ENCODE measurements at regions not wholly inside any gene's neighbourhood (a gene's known extent, or its start where the extent isn't known, plus 50 kb on each side); places are given as distances from the start of the nearest gene placed in this dataset.

DNA sequence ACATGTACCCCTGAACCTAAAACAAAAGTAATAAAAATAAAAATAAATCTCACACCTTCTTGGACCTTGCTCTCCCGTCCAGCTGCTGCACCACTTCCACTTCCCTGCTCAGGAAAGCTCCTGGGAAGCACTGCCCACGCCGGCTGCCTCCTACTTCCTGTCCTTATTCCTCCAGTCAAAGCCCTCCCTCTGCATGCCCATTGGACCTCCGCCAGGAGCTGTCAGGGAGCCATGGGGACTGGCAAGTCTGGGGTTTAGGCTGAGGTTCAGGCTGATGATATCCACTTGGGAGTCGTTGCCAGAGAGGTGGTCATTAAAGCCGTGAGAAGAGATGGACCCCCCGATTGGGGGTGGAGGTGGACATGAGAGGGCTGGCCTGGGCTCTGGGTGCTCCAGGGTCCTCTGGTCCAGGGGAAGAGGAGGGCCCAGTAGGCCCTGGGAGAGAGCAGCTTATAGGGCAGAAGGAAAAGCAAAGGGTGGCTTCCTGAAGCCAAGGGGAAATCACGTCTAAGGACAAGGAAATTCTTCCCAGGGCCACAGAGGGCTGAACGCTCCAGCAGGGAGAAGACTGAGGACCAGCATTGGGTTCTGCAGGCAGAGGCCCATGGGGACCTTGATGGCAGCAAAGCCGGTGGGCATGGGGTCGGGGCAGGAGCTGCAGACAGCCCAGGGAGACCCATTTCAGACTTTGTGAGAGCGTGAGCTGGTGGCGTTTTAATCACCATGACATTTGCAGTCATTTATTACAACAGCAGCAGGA lies 78.7 kb downstream of the FZD10 start:
- H3K27me3 Mint-ChIP-seq (ENCODE audit: unreplicated experiment), result no peaks in the 10 kb centered on the region
- H3K4me3 Mint-ChIP-seq (ENCODE audit: low read depth, unreplicated experiment), result no peak overlapping the region
- H3K27ac Mint-ChIP-seq (ENCODE audit: unreplicated experiment), result no peak overlapping the region
- intact Hi-C loops (cut with micrococcal nuclease; ENCODE audit: unreplicated experiment), result no loop called here
- no peak for DNase-seq
- BruUV-seq (replicated peaks), result no TSS peak
- H3K9me3 Mint-ChIP-seq (ENCODE audit: low read depth, unreplicated experiment), result peaks cover 17% of the 10 kb centered on the region
- no peaks in the 10 kb centered on the region for H3K4me1 Mint-ChIP-seq (ENCODE audit: low read depth, unreplicated experiment)
- TF ChIP-seq, protein P1, sequence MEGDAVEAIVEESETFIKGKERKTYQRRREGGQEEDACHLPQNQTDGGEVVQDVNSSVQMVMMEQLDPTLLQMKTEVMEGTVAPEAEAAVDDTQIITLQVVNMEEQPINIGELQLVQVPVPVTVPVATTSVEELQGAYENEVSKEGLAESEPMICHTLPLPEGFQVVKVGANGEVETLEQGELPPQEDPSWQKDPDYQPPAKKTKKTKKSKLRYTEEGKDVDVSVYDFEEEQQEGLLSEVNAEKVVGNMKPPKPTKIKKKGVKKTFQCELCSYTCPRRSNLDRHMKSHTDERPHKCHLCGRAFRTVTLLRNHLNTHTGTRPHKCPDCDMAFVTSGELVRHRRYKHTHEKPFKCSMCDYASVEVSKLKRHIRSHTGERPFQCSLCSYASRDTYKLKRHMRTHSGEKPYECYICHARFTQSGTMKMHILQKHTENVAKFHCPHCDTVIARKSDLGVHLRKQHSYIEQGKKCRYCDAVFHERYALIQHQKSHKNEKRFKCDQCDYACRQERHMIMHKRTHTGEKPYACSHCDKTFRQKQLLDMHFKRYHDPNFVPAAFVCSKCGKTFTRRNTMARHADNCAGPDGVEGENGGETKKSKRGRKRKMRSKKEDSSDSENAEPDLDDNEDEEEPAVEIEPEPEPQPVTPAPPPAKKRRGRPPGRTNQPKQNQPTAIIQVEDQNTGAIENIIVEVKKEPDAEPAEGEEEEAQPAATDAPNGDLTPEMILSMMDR (IDR thresholded peaks at IDR 0.05; ENCODE audit: unreplicated experiment), result no peak
- CTCF ChIA-PET, result no interaction called here
- H3K36me3 Mint-ChIP-seq (ENCODE audit: insufficient read depth, unreplicated experiment), result no peaks in the 10 kb centered on the region

DNA sequence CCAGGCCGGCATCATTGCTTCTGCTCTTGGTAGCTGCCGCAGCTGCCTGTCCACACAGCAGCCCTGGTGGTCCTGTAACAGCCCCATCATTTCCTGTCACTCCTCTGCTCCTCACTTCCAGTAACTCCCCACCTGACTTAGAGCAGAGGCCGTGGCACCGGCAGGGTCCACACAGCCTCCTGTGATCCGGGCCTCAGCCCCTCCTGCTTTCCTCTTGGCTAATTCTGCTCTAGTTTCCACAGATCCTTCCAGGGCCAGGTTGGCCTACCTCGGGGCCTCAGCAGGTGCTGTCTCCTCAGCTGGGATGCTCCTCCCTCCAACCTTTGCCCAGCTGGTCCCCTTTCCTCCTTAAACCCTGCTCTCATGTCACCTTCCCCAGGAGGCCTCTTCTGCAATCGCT lies 80.2 kb downstream of the FZD10 start:
- Mint-ChIP-seq H3K9me3 (ENCODE audit: low read depth, unreplicated experiment) (peaks cover 16% of the 10 kb centered on the region), H3K4me3 (ENCODE audit: low read depth, unreplicated experiment) (no peak overlapping the region), H3K27ac (ENCODE audit: unreplicated experiment) (no peak overlapping the region), H3K4me1 (ENCODE audit: low read depth, unreplicated experiment) (no peaks in the 10 kb centered on the region), H3K27me3 (ENCODE audit: unreplicated experiment) (no peaks in the 10 kb centered on the region), H3K36me3 (ENCODE audit: insufficient read depth, unreplicated experiment) (no peaks in the 10 kb centered on the region)
- BruUV-seq (replicated peaks), result no TSS peak
- intact Hi-C loops (cut with micrococcal nuclease; ENCODE audit: unreplicated experiment), result no loop called here
- TF ChIP-seq, protein P1 (IDR thresholded peaks at IDR 0.05; ENCODE audit: unreplicated experiment), result no peak
- no peak for DNase-seq
- CTCF ChIA-PET, result no interaction called here

- Mint-ChIP-seq H3K36me3 (ENCODE audit: insufficient read depth, unreplicated experiment) (no peaks in the 10 kb centered on the region), H3K4me1 (ENCODE audit: low read depth, unreplicated experiment) (no peaks in the 10 kb centered on the region), H3K4me3 (ENCODE audit: low read depth, unreplicated experiment) (no peak overlapping the region), H3K27ac (ENCODE audit: unreplicated experiment) (no peak overlapping the region), H3K9me3 (ENCODE audit: low read depth, unreplicated experiment) (peaks cover 24% of the 10 kb centered on the region), H3K27me3 (ENCODE audit: unreplicated experiment) (no peaks in the 10 kb centered on the region)
- no peak for DNase-seq
- BruUV-seq (replicated peaks), result no TSS peak
- TF ChIP-seq, protein P1 (IDR thresholded peaks at IDR 0.05; ENCODE audit: unreplicated experiment), result no peak
- intact Hi-C loops (cut with micrococcal nuclease; ENCODE audit: unreplicated experiment), result no loop called here
- CTCF ChIA-PET, result no interaction called here
These were observed 83.0 kb downstream of the FZD10 start for GRCh38 chr12:130245251-130245650.

DNA sequence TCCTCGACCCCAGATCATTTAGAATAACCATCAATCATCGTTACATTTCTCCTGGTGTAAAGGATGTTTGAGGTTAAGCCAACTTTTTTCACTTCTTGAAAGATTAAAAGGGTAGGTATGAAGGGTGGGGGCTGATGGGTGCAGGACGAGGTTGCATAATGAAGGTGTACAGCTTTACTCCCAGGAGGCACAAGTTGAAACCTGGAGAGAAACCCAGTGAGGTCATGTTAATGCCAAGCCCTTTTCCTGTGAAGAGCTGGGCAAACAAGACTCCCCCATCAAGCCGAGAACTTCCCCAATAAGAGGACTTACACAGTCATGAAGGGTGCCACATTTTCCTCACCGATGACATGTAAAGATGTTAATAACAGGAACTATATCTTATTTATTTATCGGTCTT lies 84.3 kb downstream of the FZD10 start:
- no TSS peak for BruUV-seq (replicated peaks)
- intact Hi-C loops (cut with micrococcal nuclease; ENCODE audit: unreplicated experiment), result no loop called here
- CTCF ChIA-PET, result no interaction called here
- no peak for DNase-seq
- H3K4me1 Mint-ChIP-seq (ENCODE audit: low read depth, unreplicated experiment), result no peaks in the 10 kb centered on the region
- H3K9me3 Mint-ChIP-seq (ENCODE audit: low read depth, unreplicated experiment), result peaks cover 22% of the 10 kb centered on the region
- H3K27me3 Mint-ChIP-seq (ENCODE audit: unreplicated experiment), result no peaks in the 10 kb centered on the region
- H3K27ac Mint-ChIP-seq (ENCODE audit: unreplicated experiment), result no peak overlapping the region
- TF ChIP-seq, protein P1 (IDR thresholded peaks at IDR 0.05; ENCODE audit: unreplicated experiment), result no peak
- no peak overlapping the region for H3K4me3 Mint-ChIP-seq (ENCODE audit: low read depth, unreplicated experiment)
- H3K36me3 Mint-ChIP-seq (ENCODE audit: insufficient read depth, unreplicated experiment), result no peaks in the 10 kb centered on the region

Data from Calu3 (cell line).